ENCODE measurements at regions not wholly inside any gene's neighbourhood (a gene's known extent, or its start where the extent isn't known, plus 50 kb on each side); places are given as distances from the start of the nearest gene placed in this dataset.

DNA sequence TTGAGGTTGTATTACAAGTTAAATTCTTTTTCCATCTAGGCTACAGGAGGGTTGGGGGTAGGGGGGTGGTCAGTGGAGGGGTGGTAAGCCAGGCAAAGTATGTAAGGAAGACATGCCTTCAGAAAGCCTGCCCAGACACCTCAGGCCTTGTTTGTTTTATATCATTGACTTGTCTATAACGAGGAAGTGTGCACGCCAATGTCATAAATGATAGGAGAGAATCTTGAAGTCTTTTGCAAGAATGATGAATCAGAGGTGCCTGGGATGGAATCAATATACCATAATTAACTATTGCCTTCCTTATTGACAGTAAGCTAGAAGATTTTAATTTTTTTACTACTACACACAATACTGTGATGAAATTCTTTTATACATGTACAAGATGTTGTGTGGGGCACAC is 90.7 kb downstream of the SEC61B start:
- TF ChIP-seq POLR2A (IDR thresholded peaks at IDR 0.05), result no peak
- TF ChIP-seq, protein P1, sequence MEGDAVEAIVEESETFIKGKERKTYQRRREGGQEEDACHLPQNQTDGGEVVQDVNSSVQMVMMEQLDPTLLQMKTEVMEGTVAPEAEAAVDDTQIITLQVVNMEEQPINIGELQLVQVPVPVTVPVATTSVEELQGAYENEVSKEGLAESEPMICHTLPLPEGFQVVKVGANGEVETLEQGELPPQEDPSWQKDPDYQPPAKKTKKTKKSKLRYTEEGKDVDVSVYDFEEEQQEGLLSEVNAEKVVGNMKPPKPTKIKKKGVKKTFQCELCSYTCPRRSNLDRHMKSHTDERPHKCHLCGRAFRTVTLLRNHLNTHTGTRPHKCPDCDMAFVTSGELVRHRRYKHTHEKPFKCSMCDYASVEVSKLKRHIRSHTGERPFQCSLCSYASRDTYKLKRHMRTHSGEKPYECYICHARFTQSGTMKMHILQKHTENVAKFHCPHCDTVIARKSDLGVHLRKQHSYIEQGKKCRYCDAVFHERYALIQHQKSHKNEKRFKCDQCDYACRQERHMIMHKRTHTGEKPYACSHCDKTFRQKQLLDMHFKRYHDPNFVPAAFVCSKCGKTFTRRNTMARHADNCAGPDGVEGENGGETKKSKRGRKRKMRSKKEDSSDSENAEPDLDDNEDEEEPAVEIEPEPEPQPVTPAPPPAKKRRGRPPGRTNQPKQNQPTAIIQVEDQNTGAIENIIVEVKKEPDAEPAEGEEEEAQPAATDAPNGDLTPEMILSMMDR (IDR thresholded peaks at IDR 0.05), result no peak
- no peaks in the 10 kb centered on the region for H3K27me3 ChIP-seq
- no peak for DNase-seq
- no peak overlapping the region for H3K27ac ChIP-seq
- H3K36me3 ChIP-seq, result no peaks in the 10 kb centered on the region
- H3K4me1 ChIP-seq, result no peaks in the 10 kb centered on the region
- no peak overlapping the region for H3K4me3 ChIP-seq
- no peaks in the 10 kb centered on the region for H3K9me3 ChIP-seq

DNA sequence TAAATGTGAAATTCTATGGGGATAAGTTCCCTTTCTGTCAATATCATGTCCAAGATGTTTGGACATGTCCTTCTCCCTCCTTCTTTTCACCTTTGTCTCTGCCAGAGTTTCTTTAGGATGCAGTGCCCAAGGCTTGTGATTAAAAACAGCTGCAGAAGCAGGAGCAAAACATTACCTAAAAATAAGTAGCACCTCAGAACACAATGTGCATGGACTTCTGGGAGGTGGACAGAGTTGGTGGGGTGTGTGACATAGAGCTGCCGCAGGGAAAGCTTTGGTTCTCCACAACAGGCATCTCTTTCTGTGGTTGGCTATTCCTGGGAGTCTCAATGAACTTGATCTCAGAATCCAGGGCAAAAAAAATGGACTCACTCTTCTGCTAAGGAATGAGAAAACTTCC is 97.0 kb downstream of the SEC61B start:
- Histone ChIP-seq H3K9me3 (no peaks in the 10 kb centered on the region), H3K36me3 (no peaks in the 10 kb centered on the region), H3K27ac (no peak overlapping the region), H3K4me3 (no peak overlapping the region), H3K4me1 (no peaks in the 10 kb centered on the region), H3K27me3 (no peaks in the 10 kb centered on the region)
- DNase-seq, result no peak
- TF ChIP-seq, protein P1 (IDR thresholded peaks at IDR 0.05), result no peak
- no peak for TF ChIP-seq POLR2A (IDR thresholded peaks at IDR 0.05)

DNA sequence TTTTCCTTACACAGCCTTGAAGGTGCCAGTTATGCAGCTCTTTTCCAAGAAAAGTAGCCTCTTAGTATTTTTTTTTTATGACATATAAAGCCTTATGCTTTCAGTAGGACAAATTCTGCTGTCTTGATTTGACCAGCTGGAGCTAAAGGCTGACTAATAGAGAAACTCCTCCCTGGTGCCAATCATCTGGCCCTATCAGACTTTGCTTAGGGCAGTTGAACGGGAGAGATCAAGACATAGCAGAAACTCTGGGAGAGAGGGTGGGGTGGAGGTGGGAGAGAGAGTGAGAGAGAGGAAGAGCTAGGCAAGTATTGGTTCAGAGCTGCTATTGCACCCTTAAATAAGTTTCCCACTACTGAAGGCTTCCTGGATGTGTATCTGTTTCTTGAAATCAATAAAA is 100.2 kb downstream of the SEC61B start:
- no peaks in the 10 kb centered on the region for H3K9me3 ChIP-seq
- TF ChIP-seq, protein P1 (IDR thresholded peaks at IDR 0.05), result no peak
- TF ChIP-seq POLR2A (IDR thresholded peaks at IDR 0.05), result no peak
- no peak overlapping the region for H3K27ac ChIP-seq
- H3K36me3 ChIP-seq, result no peaks in the 10 kb centered on the region
- no peak overlapping the region for H3K4me3 ChIP-seq
- H3K4me1 ChIP-seq, result no peaks in the 10 kb centered on the region
- no peaks in the 10 kb centered on the region for H3K27me3 ChIP-seq
- DNase-seq, result no peak

DNA sequence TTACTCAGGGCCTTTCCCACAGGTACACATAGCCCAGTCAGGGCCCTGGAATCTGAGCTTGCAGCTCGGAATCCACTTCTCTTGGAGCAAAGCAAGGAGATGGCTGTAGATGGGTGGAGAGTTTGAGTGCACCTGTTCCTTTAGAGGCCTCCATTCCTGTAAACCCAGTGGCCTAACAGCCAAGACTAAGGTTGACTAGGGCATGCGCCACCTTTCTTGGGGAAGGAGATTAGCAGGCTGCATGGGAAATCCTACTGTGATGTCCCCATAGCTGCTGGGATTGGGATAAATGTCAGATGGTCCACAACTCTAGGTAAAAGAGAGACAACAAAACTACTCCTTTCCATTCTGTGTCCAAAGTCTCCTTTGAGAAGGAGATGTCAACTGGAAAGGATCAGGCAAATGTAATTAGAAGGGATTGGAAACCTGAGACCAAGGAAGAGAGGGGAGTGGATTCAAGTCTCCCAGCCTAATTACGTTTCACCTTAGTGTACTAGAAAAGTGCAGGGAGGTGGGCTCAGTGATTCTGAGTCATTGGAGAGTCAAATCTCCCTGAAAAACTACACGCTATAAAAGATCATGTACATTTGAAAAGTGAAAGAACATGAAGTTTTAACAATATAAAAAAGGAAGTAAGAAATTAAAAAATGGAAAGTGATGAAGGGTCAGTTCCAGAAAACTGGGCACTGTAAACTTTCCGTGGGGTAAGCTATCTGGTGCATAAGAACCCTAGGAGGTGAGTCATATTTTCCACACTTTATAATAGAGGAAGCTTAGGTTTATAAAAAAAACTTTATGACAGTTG is 104.2 kb downstream of the SEC61B start:
- H3K27ac ChIP-seq, result no peak overlapping the region
- no peak for TF ChIP-seq POLR2A (IDR thresholded peaks at IDR 0.05)
- TF ChIP-seq, protein P1 (IDR thresholded peaks at IDR 0.05), result no peak

GRCh38 chr9:99326917-99327189 is 104.8 kb downstream of the SEC61B start:
- H3K27ac ChIP-seq, result no peak overlapping the region
- H3K9me3 ChIP-seq, result no peaks in the 10 kb centered on the region
- DNase-seq, result no peak
- no peak overlapping the region for H3K4me3 ChIP-seq
- H3K4me1 ChIP-seq, result no peaks in the 10 kb centered on the region
- TF ChIP-seq, protein P1 (IDR thresholded peaks at IDR 0.05), result no peak
- TF ChIP-seq POLR2A (IDR thresholded peaks at IDR 0.05), result no peak
- H3K27me3 ChIP-seq, result no peaks in the 10 kb centered on the region
- no peaks in the 10 kb centered on the region for H3K36me3 ChIP-seq

More for the DNA sequence above, 104.2 kb downstream of the SEC61B start:
- no peak overlapping the region for H3K4me3 ChIP-seq
- H3K4me1 ChIP-seq, result no peaks in the 10 kb centered on the region
- no peaks in the 10 kb centered on the region for H3K36me3 ChIP-seq
- no peaks in the 10 kb centered on the region for H3K27me3 ChIP-seq
- H3K9me3 ChIP-seq, result no peaks in the 10 kb centered on the region
- DNase-seq, result no peak

DNA sequence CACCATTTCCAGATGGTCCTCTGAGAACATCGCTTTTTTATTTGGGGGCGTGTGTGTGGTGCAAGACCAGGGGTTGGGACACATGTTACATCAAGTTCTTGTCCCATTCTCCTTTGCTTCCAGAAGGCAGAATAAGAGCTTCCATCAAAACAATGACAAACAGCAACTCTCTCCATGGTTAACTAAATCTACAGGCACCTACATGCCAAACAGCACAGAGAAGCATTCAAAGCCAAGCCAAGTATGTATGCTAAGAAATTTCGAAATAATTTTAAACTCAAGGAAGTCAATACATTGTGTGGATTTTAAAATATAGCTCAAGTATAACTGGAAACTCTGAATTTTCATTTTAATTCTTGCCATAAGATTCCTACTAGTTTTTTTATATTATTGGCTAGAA is 105.6 kb downstream of the SEC61B start:
- Histone ChIP-seq H3K27ac (no peak overlapping the region), H3K27me3 (no peaks in the 10 kb centered on the region), H3K4me3 (no peak overlapping the region), H3K9me3 (no peaks in the 10 kb centered on the region), H3K4me1 (no peaks in the 10 kb centered on the region), H3K36me3 (no peaks in the 10 kb centered on the region)
- no peak for TF ChIP-seq POLR2A (IDR thresholded peaks at IDR 0.05)
- TF ChIP-seq, protein P1 (IDR thresholded peaks at IDR 0.05), result no peak
- DNase-seq, result no peak
